H9 (cell line): ENCODE measurements at regions not wholly inside any gene's neighbourhood (a gene's known extent, or its start where the extent isn't known, plus 50 kb on each side); places are given as distances from the start of the nearest gene placed in this dataset.

Source experiments
- DNase-seq: peaks from one replicate; pipeline ENCODE4 v3.0.0-alpha.2; 2017
- H2AFZ ChIP-seq: one replicate; pipeline ENCODE4 v1.6.1; 2013; ENCODE audit warnings: mild to moderate bottlenecking, low read length, control low read depth, moderate library complexity
- H2AK5ac ChIP-seq: 2 replicates; pipeline ENCODE4 v1.6.1; 2013; ENCODE audit warnings: low read length, control low read depth, mixed read lengths; ENCODE audit not compliant: insufficient read length
- H2BK120ac ChIP-seq: one replicate; pipeline ENCODE4 v1.6.1; 2013; ENCODE audit warnings: low read depth, mild to moderate bottlenecking, low read length, control low read depth, inconsistent platforms; ENCODE audit not compliant: poor library complexity, severe bottlenecking
- H2BK12ac ChIP-seq: 2 replicates; pipeline ENCODE4 v1.6.1; 2013; ENCODE audit warnings: low read length, control low read depth, mixed read lengths, low read depth; ENCODE audit not compliant: insufficient read length
- H2BK15ac ChIP-seq: 2 replicates; pipeline ENCODE4 v1.6.1; 2013; ENCODE audit warnings: low read depth, low read length, control low read depth
- H2BK20ac ChIP-seq: one replicate; pipeline ENCODE4 v1.6.1; 2013; ENCODE audit warnings: low read depth, mild to moderate bottlenecking, low read length, control low read depth, inconsistent platforms; ENCODE audit not compliant: poor library complexity, severe bottlenecking
- H2BK5ac ChIP-seq: 2 replicates; pipeline ENCODE4 v1.6.1; 2013; ENCODE audit warnings: low read length, control low read depth, mixed read lengths; ENCODE audit not compliant: insufficient read length
- H3K14ac ChIP-seq: 2 replicates; pipeline ENCODE4 v1.6.1; 2013; ENCODE audit warnings: low read length, control low read depth; ENCODE audit not compliant: insufficient read depth
- H3K18ac ChIP-seq: 2 replicates; pipeline ENCODE4 v1.6.1; 2013; ENCODE audit warnings: low read depth, mild to moderate bottlenecking, mixed read lengths, low read length, control low read depth; ENCODE audit not compliant: insufficient read length
- H3K23ac ChIP-seq: 2 replicates; pipeline ENCODE4 v1.6.1; 2013; ENCODE audit warnings: low read length, control low read depth, mixed read lengths, low read depth; ENCODE audit not compliant: insufficient read length
- H3K23me2 ChIP-seq: 2 replicates; pipeline ENCODE4 v1.6.1; 2013; ENCODE audit warnings: low read depth, mild to moderate bottlenecking, mixed read lengths, low read length, control low read depth; ENCODE audit not compliant: insufficient read length, poor library complexity, severe bottlenecking
- H3K27ac ChIP-seq: 2 replicates; pipeline ENCODE4 v1.5.1; 2013; ENCODE audit warnings: low read length, control low read depth, mixed read lengths, low read depth; ENCODE audit not compliant: insufficient read length
- H3K27me3 ChIP-seq: 2 replicates; pipeline ENCODE4 v1.6.1; 2013; ENCODE audit warnings: low read length, control low read depth, inconsistent platforms; ENCODE audit not compliant: insufficient read depth
- H3K4ac ChIP-seq: 2 replicates; pipeline ENCODE4 v1.6.1; 2013; ENCODE audit warnings: low read depth, mild to moderate bottlenecking, control low read depth, inconsistent platforms, low read length, moderate library complexity
- H3K4me1 ChIP-seq: 2 replicates; pipeline ENCODE4 v1.6.1; 2013; ENCODE audit warnings: low read length, control low read depth, inconsistent platforms; ENCODE audit not compliant: insufficient read depth
- H3K4me2 ChIP-seq: 2 replicates; pipeline ENCODE4 v1.6.1; 2013; ENCODE audit warnings: low read length, control low read depth, mixed read lengths; ENCODE audit not compliant: insufficient read length, insufficient read depth
- H3K56ac ChIP-seq: 2 replicates; pipeline ENCODE4 v1.6.1; 2013; ENCODE audit warnings: low read depth, mild to moderate bottlenecking, mixed read lengths, low read length, control low read depth; ENCODE audit not compliant: insufficient read length
- H3K79me1 ChIP-seq: 2 replicates; pipeline ENCODE4 v1.6.1; 2013; ENCODE audit warnings: low read depth, mild to moderate bottlenecking, moderate library complexity, low read length, control low read depth, inconsistent platforms; ENCODE audit not compliant: insufficient read depth, poor library complexity, severe bottlenecking
- H3K79me2 ChIP-seq: 2 replicates; pipeline ENCODE4 v1.6.1; 2013; ENCODE audit warnings: low read length, control low read depth, inconsistent platforms; ENCODE audit not compliant: insufficient read depth
- H3K9ac ChIP-seq: 2 replicates; pipeline ENCODE4 v1.6.1; 2013; ENCODE audit warnings: low read length, control low read depth, mixed read lengths; ENCODE audit not compliant: insufficient read length; ENCODE audit errors: extremely low read depth
- H3K9me3 ChIP-seq: one replicate; pipeline ENCODE4 v1.6.1; 2013; ENCODE audit warnings: low read depth, low read length, inconsistent platforms; ENCODE audit not compliant: control insufficient read depth
- H3T11ph ChIP-seq: one replicate; pipeline ENCODE4 v1.6.1; 2013; ENCODE audit warnings: mild to moderate bottlenecking, low read length, control low read depth, inconsistent platforms
- H4K20me1 ChIP-seq: one replicate; pipeline ENCODE4 v1.6.1; 2013; ENCODE audit not compliant: control insufficient read depth, insufficient read length, insufficient read depth
- H4K5ac ChIP-seq: 2 replicates; pipeline ENCODE4 v1.6.1; 2013; ENCODE audit warnings: low read depth, mild to moderate bottlenecking, mixed read lengths, low read length, control low read depth; ENCODE audit not compliant: insufficient read length
- H4K8ac ChIP-seq: replicated peaks from 2 replicates; pipeline ENCODE4 v1.6.1; 2013; ENCODE audit warnings: low read length, control low read depth, mixed read lengths, low read depth; ENCODE audit not compliant: insufficient read length
- H4K91ac ChIP-seq: 2 replicates; pipeline ENCODE4 v1.6.1; 2013; ENCODE audit warnings: low read depth, mild to moderate bottlenecking, moderate library complexity, mixed read lengths, low read length, control low read depth; ENCODE audit not compliant: insufficient read length
- H3K27ac Mint-ChIP-seq, 3 experiments: 2 replicates in 2 of 3; 3 replicates in 1 of 3; pipeline ENCODE4 v1.8.0; 2020 to 2021; ENCODE audit warnings: mixed read lengths in 3 of 3, mild to moderate bottlenecking in 1 of 3, moderate library complexity in 1 of 3
- H3K27me3 Mint-ChIP-seq: 2 replicates; pipeline ENCODE4 v1.8.0; 2021; ENCODE audit warnings: low read depth, mild to moderate bottlenecking, moderate library complexity, mixed read lengths
- H3K36me3 Mint-ChIP-seq, 3 experiments: 2 replicates in 2 of 3; 3 replicates in 1 of 3; pipeline ENCODE4 v1.8.0; 2020 to 2021; ENCODE audit warnings: low read depth in 3 of 3, mixed read lengths in 3 of 3; ENCODE audit not compliant: insufficient read depth in 1 of 3
- H3K4me1 Mint-ChIP-seq, 2 experiments: 2 replicates each; pipeline ENCODE4 v1.8.0; 2020; ENCODE audit warnings: mixed read lengths in 2 of 2
- H3K4me3 Mint-ChIP-seq, 2 experiments: 2 replicates in 1 of 2; 3 replicates in 1 of 2; pipeline ENCODE4 v1.8.0; 2020 to 2021; ENCODE audit warnings: mild to moderate bottlenecking in 2 of 2, mixed read lengths in 2 of 2, moderate library complexity in 1 of 2
- H3K9me3 Mint-ChIP-seq, 2 experiments: 2 replicates in 1 of 2; 3 replicates in 1 of 2; pipeline ENCODE4 v1.8.0; 2020; ENCODE audit warnings: mild to moderate bottlenecking in 2 of 2, mixed read lengths in 2 of 2, moderate library complexity in 1 of 2
- CTCF ChIP-seq: fragments of 200-600 bp; sonication (generic); conservative IDR thresholded peaks from 3 replicates; pipeline ENCODE4 v1.8.0; 2021; ENCODE audit warnings: antibody characterized with exemption, mild to moderate bottlenecking
- WGBS: extraction: QIAGEN DNeasy Blood & Tissue Kit; methylation state at CpG from one replicate; pipeline ENCODE4 v1.1.7; 2013; ENCODE audit warnings: missing lambda C conversion rate, low lambda C conversion rate, mixed read lengths; ENCODE audit not compliant: insufficient read length; ENCODE audit errors: extremely low coverage; 5-methylcytosine and 5-hydroxymethylcytosine counted together

GRCh38 chr10:125547010-125547650 lies 135.8 kb downstream of the TEX36 start:
- Histone ChIP-seq H3K79me1 (no peaks in the 10 kb centered on the region), H3K23me2 (no peaks in the 10 kb centered on the region), H3K9me3 (no peaks in the 10 kb centered on the region), H2AK5ac (no peak overlapping the region), H3K56ac (no peak overlapping the region), H2BK20ac (no peak overlapping the region), H3K9ac (no peak overlapping the region), H3K4me1 (peaks cover 3% of the 10 kb centered on the region; the same call in 1 of the 2 replicates), H3K18ac (no peak overlapping the region), H3K27ac (no peak overlapping the region), H2BK5ac (no peak overlapping the region), H4K91ac (no peak overlapping the region), H3K79me2 (no peaks in the 10 kb centered on the region), H3K14ac (no peak overlapping the region), H2BK15ac (no peak overlapping the region), H3T11ph (no peak overlapping the region), H2BK120ac (no peak overlapping the region), H2BK12ac (no peak overlapping the region), H3K23ac (no peak overlapping the region), H2AFZ (no peak overlapping the region), H3K4me2 (no peak overlapping the region), H3K27me3 (no peaks in the 10 kb centered on the region), H4K5ac (no peak overlapping the region), H4K20me1 (no peaks in the 10 kb centered on the region), H4K8ac (no peak overlapping the region), H3K4ac (no peak overlapping the region)
- TF ChIP-seq CTCF: no peak; the same call in 1 of the 3 replicates
- H3K36me3 Mint-ChIP-seq: no peaks in the 10 kb centered on the region
- H3K27ac Mint-ChIP-seq: no peak overlapping the region; a peak in 1 of 7 replicates
- H3K4me1 Mint-ChIP-seq: peaks cover 18 to 19% of the 10 kb centered on the region in 2 experiments
- H3K4me3 Mint-ChIP-seq: no peak overlapping the region
- no peak for DNase-seq
- H3K9me3 Mint-ChIP-seq: peaks cover 0 to 3% of the 10 kb centered on the region in 2 experiments; a peak in 1 of 5 replicates
- WGBS: no CpG with 5 or more reads among the region's 10 CpGs
- H3K27me3 Mint-ChIP-seq: peaks cover 23% of the 10 kb centered on the region
